ENCODE measurements at regions not wholly inside any gene's neighbourhood (a gene's known extent, or its start where the extent isn't known, plus 50 kb on each side); places are given as distances from the start of the nearest gene placed in this dataset.

DNA sequence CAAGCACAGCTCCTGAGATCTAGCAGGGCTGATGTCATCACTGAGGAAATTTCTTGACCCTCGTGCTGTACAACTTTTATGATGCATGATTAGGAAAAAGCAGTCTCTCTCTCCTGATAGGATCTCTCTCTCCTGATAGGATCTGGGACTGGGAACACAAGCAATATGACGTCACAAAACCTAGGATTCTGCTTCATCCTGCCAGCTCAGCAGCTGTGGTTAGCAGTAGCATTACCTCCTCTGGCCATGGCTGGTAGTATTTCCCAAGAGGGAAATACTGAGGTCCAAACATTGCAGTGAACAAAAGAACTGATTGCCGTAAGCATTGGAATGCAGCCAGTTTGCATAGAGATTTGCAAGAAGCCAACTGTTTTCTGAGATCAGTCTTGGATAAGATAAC lies 521.2 kb upstream of the POU3F3 start:
- TF ChIP-seq, protein P1, sequence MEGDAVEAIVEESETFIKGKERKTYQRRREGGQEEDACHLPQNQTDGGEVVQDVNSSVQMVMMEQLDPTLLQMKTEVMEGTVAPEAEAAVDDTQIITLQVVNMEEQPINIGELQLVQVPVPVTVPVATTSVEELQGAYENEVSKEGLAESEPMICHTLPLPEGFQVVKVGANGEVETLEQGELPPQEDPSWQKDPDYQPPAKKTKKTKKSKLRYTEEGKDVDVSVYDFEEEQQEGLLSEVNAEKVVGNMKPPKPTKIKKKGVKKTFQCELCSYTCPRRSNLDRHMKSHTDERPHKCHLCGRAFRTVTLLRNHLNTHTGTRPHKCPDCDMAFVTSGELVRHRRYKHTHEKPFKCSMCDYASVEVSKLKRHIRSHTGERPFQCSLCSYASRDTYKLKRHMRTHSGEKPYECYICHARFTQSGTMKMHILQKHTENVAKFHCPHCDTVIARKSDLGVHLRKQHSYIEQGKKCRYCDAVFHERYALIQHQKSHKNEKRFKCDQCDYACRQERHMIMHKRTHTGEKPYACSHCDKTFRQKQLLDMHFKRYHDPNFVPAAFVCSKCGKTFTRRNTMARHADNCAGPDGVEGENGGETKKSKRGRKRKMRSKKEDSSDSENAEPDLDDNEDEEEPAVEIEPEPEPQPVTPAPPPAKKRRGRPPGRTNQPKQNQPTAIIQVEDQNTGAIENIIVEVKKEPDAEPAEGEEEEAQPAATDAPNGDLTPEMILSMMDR (IDR thresholded peaks at IDR 0.05; ENCODE audit: control extremely low read depth in 1 of 3, insufficient read depth in 1 of 3, low read depth in 1 of 3, low read length in 3 of 3), result peak in 2 of 3 experiments; percentile 1 to 24; a peak in 1 of 4 replicates
- TF ChIP-seq ZNF274 (IDR thresholded peaks at IDR 0.05; ENCODE audit: borderline replicate concordance, extremely low read depth, low read length), result no peak
- TF ChIP-seq POLR2AphosphoS5 (IDR thresholded peaks at IDR 0.05; ENCODE audit: low read depth, low read length), result no peak
- no peak for TF ChIP-seq JUND (IDR thresholded peaks at IDR 0.05; ENCODE audit: low read length)
- no peak for TF ChIP-seq POLR2A (IDR thresholded peaks at IDR 0.05; ENCODE audit: control extremely low read depth in 1 of 2, low read depth in 2 of 2, low read length in 2 of 2)
- TF ChIP-seq RFX5 (IDR thresholded peaks at IDR 0.05; ENCODE audit: borderline replicate concordance, low read depth, low read length), result no peak
- no peak for TF ChIP-seq PHF8 (conservative IDR thresholded peaks at IDR 0.05; ENCODE audit: low read depth, low read length)
- TF ChIP-seq, protein P2, sequence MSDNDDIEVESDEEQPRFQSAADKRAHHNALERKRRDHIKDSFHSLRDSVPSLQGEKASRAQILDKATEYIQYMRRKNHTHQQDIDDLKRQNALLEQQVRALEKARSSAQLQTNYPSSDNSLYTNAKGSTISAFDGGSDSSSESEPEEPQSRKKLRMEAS (IDR thresholded peaks at IDR 0.05), result no peak
- TF ChIP-seq SIN3A (conservative IDR thresholded peaks at IDR 0.05 in 1 of 2, IDR thresholded peaks at IDR 0.05 in 1 of 2; ENCODE audit: low read depth in 1 of 2, low read length in 2 of 2), result no peak
- TF ChIP-seq SP1 (IDR thresholded peaks at IDR 0.05; ENCODE audit: low read depth, low read length), result no peak
- no peak for TF ChIP-seq SP2 (IDR thresholded peaks at IDR 0.05; ENCODE audit: low read length)
- TF ChIP-seq HDAC6 (IDR thresholded peaks at IDR 0.05; ENCODE audit: low read depth, low read length), result no peak
- TF ChIP-seq RAD21 (IDR thresholded peaks at IDR 0.05 in 1 of 2, conservative IDR thresholded peaks at IDR 0.05 in 1 of 2; ENCODE audit: low read depth in 2 of 2, low read length in 2 of 2), result peak; percentile 11 to 26; a peak in 1 of 4 replicates
- no peak for TF ChIP-seq EZH2 (IDR thresholded peaks at IDR 0.05; ENCODE audit: low read depth, low read length, severe bottlenecking)

All from H1 (cell line).